AG04450 (cell line): ENCODE measurements at regions not wholly inside any gene's neighbourhood (a gene's known extent, or its start where the extent isn't known, plus 50 kb on each side); places are given as distances from the start of the nearest gene placed in this dataset.

Source experiments
- CTCF ChIA-PET: fragments of 300-600, 350-600 bp; formaldehyde crosslinking; extraction: SDS; loops from one replicate; lab custom pipeline; 2022; ENCODE audit warnings: antibody characterized with exemption, inconsistent platforms; lab: Charles Lee
- POLR2A ChIA-PET: fragments of 350-600 bp; formaldehyde crosslinking; extraction: SDS; loops from one replicate; lab custom pipeline; 2021; ENCODE audit warnings: antibody characterized with exemption, inconsistent platforms; lab: Yijun Ruan, JAX
- DNase-seq: peaks from one replicate; pipeline ENCODE4 v3.0.0-alpha.2; 2011; ENCODE audit warnings: low read depth, low spot score
- H3K27ac ChIP-seq: one replicate; pipeline ENCODE4 v1.5.1; 2012; ENCODE audit warnings: low read depth, low read length, control low read depth
- H3K27me3 ChIP-seq: one replicate; pipeline ENCODE4 v1.6.0; 2012; ENCODE audit warnings: low read length; ENCODE audit not compliant: control insufficient read depth, insufficient read depth
- H3K4me3 ChIP-seq: 2 replicates; pipeline ENCODE4 v1.5.1; 2011; ENCODE audit warnings: mild to moderate bottlenecking, low read depth, low read length, control low read depth
- H3K9me3 ChIP-seq: 2 replicates; pipeline ENCODE4 v1.5.1; 2012; ENCODE audit warnings: low read length; ENCODE audit not compliant: control insufficient read depth, insufficient read depth
- TF ChIP-seq, protein P1 (sequence below): IDR thresholded peaks from 2 replicates; pipeline ENCODE4 v1.5.1; 2011; ENCODE audit warnings: low read depth, low read length, control low read depth, inconsistent platforms

DNA sequence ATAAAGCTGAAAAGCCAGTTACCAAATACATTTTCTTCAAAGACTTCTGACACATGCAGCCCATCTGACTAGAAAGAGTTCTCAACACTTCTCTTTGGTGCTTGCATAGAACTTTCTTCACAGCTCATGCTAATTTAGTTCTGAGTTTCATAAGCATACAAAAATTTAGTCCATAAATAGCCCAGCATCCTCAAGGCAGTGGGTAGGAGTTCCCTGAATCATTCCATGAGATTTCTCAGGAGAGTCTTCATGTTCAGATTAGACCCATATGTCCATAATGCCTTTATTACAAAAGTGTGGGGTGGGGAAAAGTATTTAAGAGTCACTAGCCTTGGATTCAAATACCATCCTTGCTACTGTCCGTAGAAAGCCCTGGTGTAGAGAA, 290.2 kb upstream of the RGMB start:
- POLR2A ChIA-PET = no interaction called here
- CTCF ChIA-PET = interaction anchor here (1.3 kb wide), 1 partner anchor 285 kb away, joined by 4 read pairs; no protein-coding TSS in a partner anchor
- Histone ChIP-seq H3K9me3 (no peaks in the 10 kb centered on the region), H3K27me3 (no peaks in the 10 kb centered on the region), H3K27ac (no peak overlapping the region), H3K4me3 (no peak overlapping the region)
- DNase-seq = peak; percentile 21
- TF ChIP-seq, protein P1, sequence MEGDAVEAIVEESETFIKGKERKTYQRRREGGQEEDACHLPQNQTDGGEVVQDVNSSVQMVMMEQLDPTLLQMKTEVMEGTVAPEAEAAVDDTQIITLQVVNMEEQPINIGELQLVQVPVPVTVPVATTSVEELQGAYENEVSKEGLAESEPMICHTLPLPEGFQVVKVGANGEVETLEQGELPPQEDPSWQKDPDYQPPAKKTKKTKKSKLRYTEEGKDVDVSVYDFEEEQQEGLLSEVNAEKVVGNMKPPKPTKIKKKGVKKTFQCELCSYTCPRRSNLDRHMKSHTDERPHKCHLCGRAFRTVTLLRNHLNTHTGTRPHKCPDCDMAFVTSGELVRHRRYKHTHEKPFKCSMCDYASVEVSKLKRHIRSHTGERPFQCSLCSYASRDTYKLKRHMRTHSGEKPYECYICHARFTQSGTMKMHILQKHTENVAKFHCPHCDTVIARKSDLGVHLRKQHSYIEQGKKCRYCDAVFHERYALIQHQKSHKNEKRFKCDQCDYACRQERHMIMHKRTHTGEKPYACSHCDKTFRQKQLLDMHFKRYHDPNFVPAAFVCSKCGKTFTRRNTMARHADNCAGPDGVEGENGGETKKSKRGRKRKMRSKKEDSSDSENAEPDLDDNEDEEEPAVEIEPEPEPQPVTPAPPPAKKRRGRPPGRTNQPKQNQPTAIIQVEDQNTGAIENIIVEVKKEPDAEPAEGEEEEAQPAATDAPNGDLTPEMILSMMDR = no peak

GRCh38 chr5:98489021-98489420, 284.4 kb upstream of the RGMB start:
- POLR2A ChIA-PET = no interaction called here
- no peak for DNase-seq
- Histone ChIP-seq H3K27ac (no peak overlapping the region), H3K9me3 (peaks cover 7% of the 10 kb centered on the region), H3K27me3 (no peaks in the 10 kb centered on the region), H3K4me3 (no peak overlapping the region)
- TF ChIP-seq, protein P1 = no peak
- CTCF ChIA-PET = no interaction called here

DNA sequence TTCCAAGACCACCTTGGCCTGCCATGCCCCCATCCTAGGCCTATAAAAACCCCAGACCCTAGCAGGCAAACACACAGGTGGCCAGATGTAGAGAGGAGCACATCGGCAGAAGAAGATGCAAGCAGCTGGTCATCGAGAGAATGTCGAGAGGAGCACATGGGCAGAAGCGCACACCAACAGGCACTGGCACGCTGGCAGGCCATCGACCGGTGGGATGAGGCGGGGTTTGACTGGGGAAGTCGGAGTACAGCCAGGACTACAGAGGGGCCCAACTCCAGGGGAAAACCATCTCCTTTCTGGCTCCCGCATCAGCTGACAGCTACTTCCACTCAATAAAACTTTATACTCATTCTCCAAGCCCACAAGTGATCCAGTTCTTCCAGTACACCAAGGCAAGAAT, 283.1 kb upstream of the RGMB start:
- CTCF ChIA-PET = no interaction called here
- no peaks in the 10 kb centered on the region for H3K27me3 ChIP-seq
- POLR2A ChIA-PET = no interaction called here
- no peak overlapping the region for H3K27ac ChIP-seq
- H3K4me3 ChIP-seq = no peak overlapping the region
- no peak for DNase-seq
- TF ChIP-seq, protein P1 = no peak
- peaks cover 7% of the 10 kb centered on the region for H3K9me3 ChIP-seq

DNA sequence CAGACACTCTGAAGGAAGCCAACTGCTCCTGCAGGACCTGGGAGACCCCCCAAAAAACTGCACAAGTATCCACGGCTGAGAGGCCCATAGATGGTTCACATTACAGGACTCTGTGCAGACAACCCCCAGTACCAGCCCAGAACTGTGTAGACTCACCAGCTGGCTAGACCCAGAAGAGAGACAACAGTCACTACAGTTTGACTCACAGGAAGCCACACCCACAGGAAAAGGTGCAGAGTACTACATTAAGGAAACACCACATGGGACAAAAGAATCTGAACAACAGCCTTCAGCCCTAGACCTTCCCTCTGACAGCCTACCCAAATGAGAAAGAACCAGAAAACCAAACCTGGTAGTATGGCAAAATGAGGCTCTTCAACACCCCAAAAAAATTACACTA, 281.2 kb upstream of the RGMB start:
- no peaks in the 10 kb centered on the region for H3K27me3 ChIP-seq
- TF ChIP-seq, protein P1 = no peak
- ChIA-PET CTCF (no interaction called here), POLR2A (no interaction called here)
- H3K9me3 ChIP-seq = peaks cover 7% of the 10 kb centered on the region
- no peak overlapping the region for H3K27ac ChIP-seq
- no peak overlapping the region for H3K4me3 ChIP-seq
- no peak for DNase-seq

DNA sequence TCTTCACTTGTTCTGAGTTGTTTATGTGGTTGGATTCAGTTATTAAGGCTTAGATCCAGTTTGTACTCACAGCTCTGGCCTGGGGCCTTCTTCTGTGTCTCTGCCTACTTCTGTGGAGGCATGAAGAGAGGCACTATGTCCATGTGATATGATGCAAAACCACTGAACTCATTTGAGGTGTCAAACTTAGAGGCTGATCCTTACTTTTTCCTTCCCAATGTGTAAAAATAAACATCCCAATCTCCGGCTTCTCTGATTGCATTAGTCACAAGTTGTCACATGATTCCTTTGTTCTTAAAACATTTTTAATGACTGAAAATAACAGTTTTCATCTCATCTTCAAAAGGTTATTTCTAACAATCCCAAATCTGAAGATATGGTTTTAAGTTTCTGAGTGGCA, 276.0 kb upstream of the RGMB start:
- DNase-seq = no peak
- Histone ChIP-seq H3K4me3 (no peak overlapping the region), H3K27me3 (no peaks in the 10 kb centered on the region), H3K27ac (no peak overlapping the region), H3K9me3 (no peaks in the 10 kb centered on the region)
- ChIA-PET CTCF (no interaction called here), POLR2A (no interaction called here)
- TF ChIP-seq, protein P1 = no peak
